Osteocyte (in vitro differentiated cells): ENCODE measurements at regions not wholly inside any gene's neighbourhood (a gene's known extent, or its start where the extent isn't known, plus 50 kb on each side); places are given as distances from the start of the nearest gene placed in this dataset.
A peak's percentile ranks its signal among the peaks of the same experiment; 100 is the strongest.
"Not testable (repeated sequence)": the region's sequence is repeated elsewhere in the genome, so short reads cannot be mapped to it uniquely, and the experiment has no call there.

Experiments
- DNase-seq: peaks from one replicate; pipeline ENCODE4 v3.0.0; 2021; ENCODE audit warnings: mixed read lengths; ENCODE audit not compliant: unreplicated experiment; ENCODE audit errors: extremely low spot score
- H3K27ac Mint-ChIP-seq: one replicate; pipeline ENCODE4 v1.8.0; 2021; ENCODE audit warnings: mild to moderate bottlenecking, mixed read lengths; ENCODE audit not compliant: unreplicated experiment
- H3K27me3 Mint-ChIP-seq: one replicate; pipeline ENCODE4 v1.8.0; 2021; ENCODE audit warnings: mixed read lengths; ENCODE audit not compliant: unreplicated experiment
- H3K36me3 Mint-ChIP-seq: one replicate; pipeline ENCODE4 v1.8.0; 2021; ENCODE audit warnings: mixed read lengths; ENCODE audit not compliant: unreplicated experiment
- H3K4me1 Mint-ChIP-seq: one replicate; pipeline ENCODE4 v1.8.0; 2021; ENCODE audit warnings: mixed read lengths; ENCODE audit not compliant: unreplicated experiment
- H3K4me3 Mint-ChIP-seq: one replicate; pipeline ENCODE4 v1.8.0; 2021; ENCODE audit warnings: mild to moderate bottlenecking, moderate library complexity, mixed read lengths; ENCODE audit not compliant: unreplicated experiment
- H3K9me3 Mint-ChIP-seq: one replicate; pipeline ENCODE4 v1.8.0; 2021; ENCODE audit warnings: mixed read lengths; ENCODE audit not compliant: unreplicated experiment
- CTCF ChIP-seq: fragments of 200-600 bp; sonication (generic); IDR thresholded peaks from 2 replicates; pipeline ENCODE4 v1.5.0; 2021; ENCODE audit warnings: antibody characterized with exemption, mild to moderate bottlenecking, moderate library complexity

- no peak for DNase-seq
- H3K4me1 Mint-ChIP-seq, result peaks cover 36% of the 10 kb centered on the region
- H3K27ac Mint-ChIP-seq, result no peak overlapping the region
- TF ChIP-seq CTCF, result no peak
- no peaks in the 10 kb centered on the region for H3K36me3 Mint-ChIP-seq
- no peaks in the 10 kb centered on the region for H3K9me3 Mint-ChIP-seq
- peaks cover 57% of the 10 kb centered on the region for H3K27me3 Mint-ChIP-seq
- peak overlapping the region; percentile 78 for H3K4me3 Mint-ChIP-seq
Observed at GRCh38 chr6:28791002-28791383, 132.8 kb downstream of the TRIM27 start.

GRCh38 chr6:28794175-28795002 is 129.4 kb downstream of the TRIM27 start:
- H3K9me3 Mint-ChIP-seq, result no peaks in the 10 kb centered on the region
- no peak for DNase-seq
- no peak overlapping the region for H3K27ac Mint-ChIP-seq
- H3K4me1 Mint-ChIP-seq, result peaks cover 32% of the 10 kb centered on the region
- no peak for TF ChIP-seq CTCF
- H3K4me3 Mint-ChIP-seq, result peak overlapping the region; percentile 72
- peaks cover 56% of the 10 kb centered on the region for H3K27me3 Mint-ChIP-seq
- H3K36me3 Mint-ChIP-seq, result no peaks in the 10 kb centered on the region

GRCh38 chr6:28800647-28801046 is 123.1 kb downstream of the TRIM27 start:
- not testable (repeated sequence) for H3K27ac Mint-ChIP-seq, H3K4me3 Mint-ChIP-seq, H3K9me3 Mint-ChIP-seq, H3K4me1 Mint-ChIP-seq, H3K36me3 Mint-ChIP-seq, DNase-seq
- H3K27me3 Mint-ChIP-seq, result peaks cover 53% of the 10 kb centered on the region

GRCh38 chr6:28802417-28803336 is 121.1 kb downstream of the TRIM27 start:
- DNase-seq, result no peak
- Mint-ChIP-seq H3K27ac (no peak overlapping the region), H3K9me3 (no peaks in the 10 kb centered on the region), H3K27me3 (peaks cover 57% of the 10 kb centered on the region), H3K4me1 (peaks cover 7% of the 10 kb centered on the region), H3K36me3 (no peaks in the 10 kb centered on the region), H3K4me3 (no peak overlapping the region)
- TF ChIP-seq CTCF, result no peak

GRCh38 chr6:28803337-28803709 is 120.5 kb downstream of the TRIM27 start:
- peaks cover 58% of the 10 kb centered on the region for H3K27me3 Mint-ChIP-seq
- DNase-seq, result no peak
- H3K4me1 Mint-ChIP-seq, result peaks cover 11% of the 10 kb centered on the region
- H3K9me3 Mint-ChIP-seq, result no peaks in the 10 kb centered on the region
- TF ChIP-seq CTCF, result no peak
- H3K4me3 Mint-ChIP-seq, result no peak overlapping the region
- no peak overlapping the region for H3K27ac Mint-ChIP-seq
- no peaks in the 10 kb centered on the region for H3K36me3 Mint-ChIP-seq
